Prostate gland (tissue), 2 donors: ENCODE measurements at regions not wholly inside any gene's neighbourhood (a gene's known extent, or its start where the extent isn't known, plus 50 kb on each side); places are given as distances from the start of the nearest gene placed in this dataset.

Experiments used
- DNase-seq: peaks from one replicate; pipeline ENCODE4 v3.0.0-alpha.2; 2019; ENCODE audit warnings: low spot score
- H3K27ac ChIP-seq, 2 donors: fragments of 200-600 bp; sonication (generic); 2 replicates each; pipeline ENCODE4 v1.5.1; 2017 to 2019
- H3K27me3 ChIP-seq: fragments of 200-600 bp; sonication (generic); replicated peaks from 2 replicates; pipeline ENCODE4 v1.5.1; 2019; ENCODE audit not compliant: insufficient read depth
- H3K36me3 ChIP-seq, 2 donors: fragments of 200-600 bp; sonication (generic); 1 replicate in 1 of 2; 2 replicates in 1 of 2; pipeline versions ENCODE4 v1.5.1 to v1.8.1; 2017 to 2019
- H3K4me1 ChIP-seq: fragments of 200-600 bp; sonication (generic); replicated peaks from 2 replicates; pipeline ENCODE4 v1.5.1; 2019
- H3K4me3 ChIP-seq, 2 donors: fragments of 200-600 bp; sonication (generic); 2 replicates each; pipeline ENCODE4 v1.5.1; 2017 to 2019
- H3K9me3 ChIP-seq: fragments of 200-600 bp; sonication (generic); 2 replicates; pipeline ENCODE4 v1.5.1; 2017
- CTCF ChIP-seq, 4 experiments: fragments of 200-600 bp in 2 of 4; fragments of 450-650 bp in 2 of 4; sonication (generic) in 2 of 4; IDR thresholded peaks; 1 replicate in 3 of 4; 2 replicates in 1 of 4; pipeline ENCODE4 v1.5.1; 2016 to 2019; ENCODE audit warnings: antibody characterized with exemption in 4 of 4, mild to moderate bottlenecking in 2 of 4, moderate library complexity in 2 of 4
- POLR2A ChIP-seq: fragments of 450-650 bp; IDR thresholded peaks from one replicate; pipeline ENCODE4 v1.6.1; 2016; ENCODE audit warnings: antibody characterized with exemption, mild to moderate bottlenecking
- POLR2AphosphoS5 ChIP-seq: sonication (generic); formaldehyde crosslinking; IDR thresholded peaks from one replicate; pipeline ENCODE4 v1.6.1; 2017; ENCODE audit warnings: antibody characterized with exemption
- WGBS: methylation state at CpG from one replicate; pipeline ENCODE4 v1.1.5; 2018; 5-methylcytosine and 5-hydroxymethylcytosine counted together
- intact Hi-C: fragments of 100-400 bp; cut with DNase I; formaldehyde crosslinking; loops from one replicate; pipeline ENCODE4 v1.14.2; 2022

GRCh38 chr5:60487885-60488442 lies 212.0 kb downstream of the DEPDC1B start:
- 26% methylated on average over 16 of the region's 16 CpGs for WGBS
- Histone ChIP-seq H3K4me1 (no peaks in the 10 kb centered on the region), H3K4me3 (peak overlapping the region; percentile 45 to 46), H3K27ac (peak overlapping the region; percentile 73 to 79), H3K36me3 (no peaks in the 10 kb centered on the region), H3K27me3 (no peaks in the 10 kb centered on the region), H3K9me3 (no peaks in the 10 kb centered on the region)
- intact Hi-C loops: no loop called here
- peak; percentile 65 for DNase-seq
- no peak for TF ChIP-seq CTCF (IDR thresholded peaks at IDR 0.05)
- TF ChIP-seq POLR2A: no peak
- peak; percentile 46 for TF ChIP-seq POLR2AphosphoS5

DNA sequence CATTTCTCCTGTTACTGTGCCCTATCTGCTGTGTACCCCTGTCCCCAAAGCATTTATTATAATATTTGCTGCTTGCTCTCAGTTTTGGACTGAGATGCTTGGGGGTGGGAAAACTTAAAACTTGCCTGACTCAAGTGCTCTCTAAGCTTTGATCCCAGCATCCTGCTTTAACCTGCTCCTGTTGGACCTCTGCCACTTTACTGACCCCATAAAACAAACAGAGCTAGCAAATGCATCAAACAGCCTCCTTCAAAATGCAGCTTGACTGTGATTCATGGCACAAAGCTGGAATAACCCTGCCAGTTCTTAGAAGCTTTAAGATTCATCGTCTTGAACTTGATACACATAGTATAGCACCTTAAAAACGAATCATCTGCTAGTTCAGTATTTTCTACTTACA lies 212.5 kb downstream of the DEPDC1B start:
- no peaks in the 10 kb centered on the region for H3K36me3 ChIP-seq
- H3K9me3 ChIP-seq: no peaks in the 10 kb centered on the region
- 13% methylated on average over 2 of the region's 2 CpGs for WGBS
- TF ChIP-seq CTCF (IDR thresholded peaks at IDR 0.05): no peak
- TF ChIP-seq POLR2A: no peak
- no peak for TF ChIP-seq POLR2AphosphoS5
- intact Hi-C loops: no loop called here
- peak overlapping the region; percentile 45 to 46 for H3K4me3 ChIP-seq
- no peaks in the 10 kb centered on the region for H3K27me3 ChIP-seq
- H3K27ac ChIP-seq: peak overlapping the region; percentile 73 to 79
- H3K4me1 ChIP-seq: no peaks in the 10 kb centered on the region
- peak; percentile 21 for DNase-seq

GRCh38 chr5:60485361-60485760 lies 214.6 kb downstream of the DEPDC1B start:
- Histone ChIP-seq H3K4me1 (no peaks in the 10 kb centered on the region), H3K36me3 (no peaks in the 10 kb centered on the region), H3K27ac (no peak overlapping the region), H3K9me3 (no peaks in the 10 kb centered on the region), H3K27me3 (no peaks in the 10 kb centered on the region), H3K4me3 (peak overlapping the region in 1 of 2 donors; percentile 46)
- 90% methylated on average over 1 of the region's 1 CpG for WGBS
- no peak for TF ChIP-seq POLR2AphosphoS5
- no peak for TF ChIP-seq CTCF (IDR thresholded peaks at IDR 0.05)
- no peak for TF ChIP-seq POLR2A
- intact Hi-C loops: no loop called here
- DNase-seq: no peak

- intact Hi-C loops: no loop called here
- TF ChIP-seq POLR2AphosphoS5: no peak
- TF ChIP-seq CTCF (IDR thresholded peaks at IDR 0.05): no peak
- no peak for TF ChIP-seq POLR2A
- DNase-seq: no peak
- no peaks in the 10 kb centered on the region for H3K9me3 ChIP-seq
- H3K4me3 ChIP-seq: no peak overlapping the region
- H3K27ac ChIP-seq: no peak overlapping the region
- no peaks in the 10 kb centered on the region for H3K4me1 ChIP-seq
- H3K36me3 ChIP-seq: no peaks in the 10 kb centered on the region
- H3K27me3 ChIP-seq: no peaks in the 10 kb centered on the region
These were observed 216.9 kb downstream of the DEPDC1B start for GRCh38 chr5:60483050-60483449.

- no peaks in the 10 kb centered on the region for H3K36me3 ChIP-seq
- intact Hi-C loops: no loop called here
- DNase-seq: no peak
- no peaks in the 10 kb centered on the region for H3K4me1 ChIP-seq
- WGBS: 80% methylated on average over 1 of the region's 1 CpG
- H3K4me3 ChIP-seq: no peak overlapping the region
- H3K9me3 ChIP-seq: no peaks in the 10 kb centered on the region
- no peaks in the 10 kb centered on the region for H3K27me3 ChIP-seq
- H3K27ac ChIP-seq: no peak overlapping the region
- TF ChIP-seq POLR2AphosphoS5 (no peak), CTCF (IDR thresholded peaks at IDR 0.05) (no peak), POLR2A (no peak)
These were observed 217.7 kb downstream of the DEPDC1B start for GRCh38 chr5:60482301-60482700.
